Pancreas (tissue), 10 donors: ENCODE measurements at regions not wholly inside any gene's neighbourhood (a gene's known extent, or its start where the extent isn't known, plus 50 kb on each side); places are given as distances from the start of the nearest gene placed in this dataset.

Experiments used
- ATAC-seq, 4 donors: fragments of 200-7000 bp; cut with Tn5 transposase; one replicate each; pipeline versions ENCODE4 v1.8.0 to v1.9.1; 2020; ENCODE audit warnings: mild to moderate bottlenecking in 4 of 4, moderate library complexity in 4 of 4
- DNase-seq, 6 donors: peaks; one replicate each; pipeline ENCODE4 v3.0.0-alpha.2; 2020
- FAIRE-seq: peaks from 2 replicates; lab custom pipeline; 2012; peaks lifted over from hg19 to GRCh38; lab: Jason Lieb, UNC
- H3K27ac ChIP-seq, 4 donors: fragments of 200-600 bp; sonication (generic); 1 replicate in 3 of 4; 2 replicates in 1 of 4; pipeline versions ENCODE4 v1.5.0 to v1.8.0; 2020
- H3K27me3 ChIP-seq, 4 donors: fragments of 200-600 bp; one replicate each; pipeline ENCODE4 v1.8.0; 2021
- H3K36me3 ChIP-seq, 3 donors: fragments of 200-600 bp; sonication (generic) in 1 of 3; one replicate each; pipeline versions ENCODE4 v1.5.0 to v1.8.0; 2020 to 2021
- H3K4me1 ChIP-seq, 3 donors: fragments of 200-600 bp; one replicate each; pipeline ENCODE4 v1.8.0; 2021
- H3K4me3 ChIP-seq, 4 donors: fragments of 200-600 bp; sonication (generic) in 2 of 4; one replicate each; pipeline versions ENCODE4 v1.5.0 to v1.8.0; 2020 to 2021
- H3K9me3 ChIP-seq, 4 donors: fragments of 200-600 bp; one replicate each; pipeline ENCODE4 v1.8.0; 2021
- CTCF ChIP-seq, 4 donors: fragments of 200-600 bp; sonication (generic) in 3 of 4; IDR thresholded peaks; one replicate each; pipeline versions ENCODE4 v1.5.0 to v1.8.0; 2021; ENCODE audit warnings: antibody characterized with exemption in 4 of 4
- WGBS, 2 donors: extraction: QIAGEN DNeasy Blood & Tissue Kit; methylation state at CpG; one replicate each; pipeline ENCODE4 v1.1.7; 2013; 5-methylcytosine and 5-hydroxymethylcytosine counted together
- intact Hi-C, 3 donors: fragments of 100-400 bp; cut with DNase I; formaldehyde crosslinking; loops; one replicate each; pipeline versions ENCODE4 v1.11.1 to v1.14.2; 2022
- donor health status: healthy with polysubstance abuse.
- donor health status: DM: no; HTN: no; CAD: no; lungs with moderate emphysema.
- donor health status: DM: no; HTN: no; CAD: no.
- donor health status: control.
- donor health status: control.
- donor health status: Bipolar disorder and iron deficiency.
- donor health status: DM: yes; HTN: yes; CAD: no.
- donor health status: DM: no; HTN: no; CAD: no.
- donor health status: DM: no; HTN: no; CAD: no.
- donor health status: DM: yes; HTN: yes; CAD: no.

- intact Hi-C loops: no loop called here
- Histone ChIP-seq H3K27me3 (peaks cover 0 to 7% (median 0%) of the 10 kb centered on the region in 4 donors), H3K27ac (no peak overlapping the region), H3K9me3 (no peaks in the 10 kb centered on the region), H3K4me3 (no peak overlapping the region), H3K4me1 (no peaks in the 10 kb centered on the region), H3K36me3 (no peaks in the 10 kb centered on the region)
- FAIRE-seq (no peak), ATAC-seq (no peak), DNase-seq (no peak)
- no peak for TF ChIP-seq CTCF (IDR thresholded peaks at IDR 0.05)
These were observed 192.4 kb downstream of the FAT4 start for GRCh38 chr4:125507141-125507540.

- WGBS, 2 donors: 54 to 63% methylated on average over 3 of the region's 3 CpGs
- Histone ChIP-seq H3K36me3 (no peaks in the 10 kb centered on the region), H3K9me3 (no peaks in the 10 kb centered on the region), H3K4me1 (no peaks in the 10 kb centered on the region), H3K4me3 (no peak overlapping the region), H3K27me3 (no peaks in the 10 kb centered on the region), H3K27ac (no peak overlapping the region)
- no peak for TF ChIP-seq CTCF (IDR thresholded peaks at IDR 0.05)
- FAIRE-seq (no peak), DNase-seq (no peak), ATAC-seq (no peak)
- intact Hi-C loops: no loop called here
These were observed 197.0 kb downstream of the FAT4 start for GRCh38 chr4:125511715-125512114.

GRCh38 chr4:125515016-125515415 lies 200.3 kb downstream of the FAT4 start:
- H3K27me3 ChIP-seq: no peaks in the 10 kb centered on the region
- no peaks in the 10 kb centered on the region for H3K36me3 ChIP-seq
- intact Hi-C loops: no loop called here
- no peak overlapping the region for H3K4me3 ChIP-seq
- H3K9me3 ChIP-seq: no peaks in the 10 kb centered on the region
- H3K4me1 ChIP-seq: no peaks in the 10 kb centered on the region
- TF ChIP-seq CTCF (IDR thresholded peaks at IDR 0.05): no peak
- DNase-seq (no peak), ATAC-seq (no peak), FAIRE-seq (no peak)
- no peak overlapping the region for H3K27ac ChIP-seq
- WGBS, 2 donors: 46 to 65% methylated on average over 1 of the region's 1 CpG

DNA sequence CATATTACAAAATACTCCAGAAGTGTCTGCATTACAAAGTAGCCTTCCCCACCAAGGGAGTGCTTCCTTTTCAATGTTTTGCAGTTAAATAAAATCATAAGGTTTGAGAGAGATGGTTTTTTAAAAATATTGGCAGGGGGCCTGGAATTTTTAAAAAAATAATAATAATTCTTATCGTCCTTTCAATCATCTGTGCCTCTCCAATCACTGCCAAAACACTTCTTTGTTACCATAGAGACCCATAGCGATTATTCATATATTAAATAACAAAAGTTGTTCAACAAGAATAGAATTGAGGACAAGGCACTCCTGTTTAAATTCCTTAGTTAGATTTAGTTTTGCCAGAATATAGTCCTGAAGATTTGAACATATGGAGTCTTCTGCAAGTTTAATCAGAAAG lies 203.1 kb downstream of the FAT4 start:
- DNase-seq: no peak

DNA sequence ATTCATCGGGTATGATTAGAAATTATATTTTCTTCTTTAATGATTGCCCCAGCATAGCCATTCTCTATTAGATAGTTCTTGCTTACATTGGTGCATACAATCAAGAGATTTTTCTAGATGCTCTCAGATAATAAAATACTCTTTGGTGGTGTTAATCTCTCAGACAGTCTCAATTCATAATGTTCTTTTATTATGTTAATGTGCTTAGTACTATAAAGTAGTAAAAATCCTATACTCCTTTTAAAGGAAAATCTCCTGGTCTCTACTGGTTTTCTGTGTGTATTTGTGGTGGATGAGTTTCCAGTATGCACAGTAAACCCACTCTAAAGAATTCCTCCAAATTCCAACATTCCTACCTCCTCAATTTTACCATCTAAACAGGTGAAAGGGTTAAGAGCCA lies 203.5 kb downstream of the FAT4 start:
- no peak for ATAC-seq
- no peak for DNase-seq
- no peak for TF ChIP-seq CTCF (IDR thresholded peaks at IDR 0.05)
- Histone ChIP-seq H3K4me1 (no peaks in the 10 kb centered on the region), H3K27ac (no peak overlapping the region), H3K4me3 (no peak overlapping the region), H3K36me3 (no peaks in the 10 kb centered on the region), H3K9me3 (no peaks in the 10 kb centered on the region), H3K27me3 (no peaks in the 10 kb centered on the region)
- FAIRE-seq: no peak
- intact Hi-C loops: no loop called here
- WGBS, 2 donors: 60 to 75% methylated on average over 1 of the region's 1 CpG

More for the DNA sequence above, 203.1 kb downstream of the FAT4 start:
- intact Hi-C loops: no loop called here
- H3K36me3 ChIP-seq: no peaks in the 10 kb centered on the region
- H3K4me1 ChIP-seq: no peaks in the 10 kb centered on the region
- FAIRE-seq: no peak
- H3K27ac ChIP-seq: no peak overlapping the region
- H3K9me3 ChIP-seq: no peaks in the 10 kb centered on the region
- no peak for ATAC-seq
- no peak overlapping the region for H3K4me3 ChIP-seq
- WGBS, 2 donors: 19 to 38% methylated on average over 2 of the region's 2 CpGs
- no peaks in the 10 kb centered on the region for H3K27me3 ChIP-seq
- no peak for TF ChIP-seq CTCF (IDR thresholded peaks at IDR 0.05)
